ENCODE measurements at regions not wholly inside any gene's neighbourhood (a gene's known extent, or its start where the extent isn't known, plus 50 kb on each side); places are given as distances from the start of the nearest gene placed in this dataset.

DNA sequence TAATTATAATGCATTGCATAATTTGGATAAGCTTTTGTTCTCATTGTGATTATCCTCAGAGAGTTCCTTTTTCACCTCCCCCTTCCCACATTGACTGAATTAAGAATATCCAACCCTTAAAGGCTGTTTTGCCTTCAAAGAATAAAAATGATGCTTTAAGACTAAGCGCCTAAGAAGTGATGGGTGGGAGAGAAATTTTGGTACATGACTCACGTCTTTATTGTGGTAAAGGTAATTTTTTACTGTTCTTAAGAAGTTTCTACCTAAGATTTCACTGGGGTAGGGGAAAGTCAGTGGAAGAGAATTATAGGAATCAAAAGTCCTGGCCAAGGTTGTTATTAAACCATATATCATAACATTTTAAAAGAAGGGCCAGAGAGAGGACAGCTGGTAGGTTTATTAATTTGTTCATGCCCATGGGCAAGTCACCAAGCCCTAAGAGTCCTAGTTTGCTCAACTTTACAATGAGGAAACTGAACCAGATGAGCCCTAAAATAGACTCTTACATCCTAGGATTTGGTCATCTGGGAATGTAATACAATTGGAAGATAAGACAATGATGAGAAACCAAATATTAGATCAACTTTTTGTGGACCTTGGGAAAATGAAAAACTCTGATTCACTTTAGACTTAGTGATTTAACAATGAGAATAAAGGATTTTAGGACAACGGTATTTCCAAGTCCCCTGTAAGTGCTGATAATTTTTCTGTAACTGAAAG lies 101.1 kb upstream of the RASGRP1 start:
- no peak overlapping the region for H3K4me3 ChIP-seq (ENCODE audit: low read length)
- ATAC-seq: no peak
- no peaks in the 10 kb centered on the region for H3K9me3 ChIP-seq (ENCODE audit: control insufficient read depth, low read length)
- no peak overlapping the region for H3K27ac ChIP-seq (ENCODE audit: low read length)
- intact Hi-C loops (cut with DNase I): no loop called here
- no peaks in the 10 kb centered on the region for H3K4me1 ChIP-seq (ENCODE audit: control insufficient read depth, insufficient read depth, low read length)
- DNase-seq: no peak
- 85% methylated on average over 3 of the region's 3 CpGs for WGBS
- H3K27me3 ChIP-seq (ENCODE audit: control insufficient read depth, insufficient read depth): no peaks in the 10 kb centered on the region

DNA sequence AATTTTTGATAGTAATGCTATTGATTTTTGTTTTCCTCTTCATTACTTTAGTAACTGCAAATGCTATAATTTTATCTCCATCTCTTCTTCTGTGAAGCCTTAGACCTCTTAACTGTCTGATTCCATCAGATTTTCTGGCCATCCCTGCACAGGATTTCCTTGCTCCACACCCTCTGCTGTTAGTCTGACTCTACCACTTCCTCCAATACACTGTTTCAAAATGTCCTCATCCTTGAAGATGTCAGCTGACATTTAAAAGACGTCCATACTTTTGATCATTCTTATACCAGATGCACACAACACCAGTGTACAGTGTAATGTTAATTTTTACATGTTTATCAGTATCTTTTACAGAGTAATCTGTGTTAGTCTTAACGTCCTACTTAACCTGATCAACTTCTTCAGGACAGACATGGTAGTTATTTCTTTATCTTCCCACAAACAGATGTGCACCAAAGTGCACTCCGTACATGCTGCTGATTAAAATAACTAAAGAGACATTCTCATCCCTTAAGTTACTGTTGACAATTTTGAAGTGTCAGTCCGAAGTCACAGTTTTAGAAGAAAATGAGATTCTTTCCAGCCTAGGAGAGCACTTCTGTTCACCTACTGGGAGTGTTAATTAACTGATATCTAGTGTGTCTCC lies 102.4 kb upstream of the RASGRP1 start:
- Histone ChIP-seq H3K4me1 (ENCODE audit: control insufficient read depth, insufficient read depth, low read length) (no peaks in the 10 kb centered on the region), H3K4me3 (ENCODE audit: low read length) (no peak overlapping the region), H3K27me3 (ENCODE audit: control insufficient read depth, insufficient read depth) (no peaks in the 10 kb centered on the region), H3K27ac (ENCODE audit: low read length) (no peak overlapping the region), H3K9me3 (ENCODE audit: control insufficient read depth, low read length) (no peaks in the 10 kb centered on the region)
- 21% methylated on average over 4 of the region's 4 CpGs for WGBS
- DNase-seq: no peak
- intact Hi-C loops (cut with DNase I): no loop called here
- ATAC-seq: no peak

GRCh38 chr15:38667890-38668850 lies 103.6 kb upstream of the RASGRP1 start:
- Histone ChIP-seq H3K27ac (ENCODE audit: low read length) (no peak overlapping the region), H3K9me3 (ENCODE audit: control insufficient read depth, low read length) (no peaks in the 10 kb centered on the region), H3K4me1 (ENCODE audit: control insufficient read depth, insufficient read depth, low read length) (no peaks in the 10 kb centered on the region), H3K27me3 (ENCODE audit: control insufficient read depth, insufficient read depth) (no peaks in the 10 kb centered on the region), H3K4me3 (ENCODE audit: low read length) (no peak overlapping the region)
- intact Hi-C loops (cut with DNase I): no loop called here
- WGBS: 81% methylated on average over 5 of the region's 5 CpGs
- ATAC-seq (no peak), DNase-seq (no peak)

DNA sequence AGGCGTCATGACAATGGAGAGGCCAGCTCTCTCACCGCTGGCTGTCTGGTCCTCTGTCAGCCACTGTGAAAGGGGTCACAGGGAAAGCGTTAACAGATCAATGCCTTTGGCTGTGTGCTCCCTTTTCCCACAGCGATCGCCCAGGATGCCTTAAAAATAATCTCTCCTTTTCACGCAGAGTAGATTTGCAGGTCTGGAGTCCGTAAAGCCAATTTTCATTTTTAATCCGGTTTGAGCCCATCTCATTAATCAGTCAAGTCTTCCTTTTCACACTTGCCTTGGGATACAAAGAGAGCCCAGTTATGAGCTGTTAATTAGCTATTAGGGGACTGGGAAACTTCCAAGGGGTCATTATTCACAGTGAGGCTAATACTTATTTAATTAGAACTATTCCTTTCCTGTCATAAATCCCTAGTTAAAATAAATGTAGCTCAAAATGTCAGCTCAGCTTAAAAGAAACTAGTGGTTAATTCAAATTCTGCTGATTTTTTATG lies 104.3 kb upstream of the RASGRP1 start:
- DNase-seq (no peak), ATAC-seq (no peak)
- Histone ChIP-seq H3K4me1 (ENCODE audit: control insufficient read depth, insufficient read depth, low read length) (no peaks in the 10 kb centered on the region), H3K9me3 (ENCODE audit: control insufficient read depth, low read length) (no peaks in the 10 kb centered on the region), H3K27me3 (ENCODE audit: control insufficient read depth, insufficient read depth) (no peaks in the 10 kb centered on the region), H3K4me3 (ENCODE audit: low read length) (no peak overlapping the region), H3K27ac (ENCODE audit: low read length) (no peak overlapping the region)
- WGBS: 57% methylated on average over 8 of the region's 8 CpGs
- intact Hi-C loops (cut with DNase I): no loop called here

- Histone ChIP-seq H3K27ac (ENCODE audit: low read length) (no peak overlapping the region), H3K4me3 (ENCODE audit: low read length) (no peak overlapping the region), H3K9me3 (ENCODE audit: control insufficient read depth, low read length) (no peaks in the 10 kb centered on the region), H3K4me1 (ENCODE audit: control insufficient read depth, insufficient read depth, low read length) (no peaks in the 10 kb centered on the region), H3K27me3 (ENCODE audit: control insufficient read depth, insufficient read depth) (no peaks in the 10 kb centered on the region)
- ATAC-seq (no peak), DNase-seq (no peak)
- 78% methylated on average over 3 of the region's 3 CpGs for WGBS
- intact Hi-C loops (cut with DNase I): no loop called here
These were observed 105.8 kb upstream of the RASGRP1 start for GRCh38 chr15:38670128-38671005.

DNA sequence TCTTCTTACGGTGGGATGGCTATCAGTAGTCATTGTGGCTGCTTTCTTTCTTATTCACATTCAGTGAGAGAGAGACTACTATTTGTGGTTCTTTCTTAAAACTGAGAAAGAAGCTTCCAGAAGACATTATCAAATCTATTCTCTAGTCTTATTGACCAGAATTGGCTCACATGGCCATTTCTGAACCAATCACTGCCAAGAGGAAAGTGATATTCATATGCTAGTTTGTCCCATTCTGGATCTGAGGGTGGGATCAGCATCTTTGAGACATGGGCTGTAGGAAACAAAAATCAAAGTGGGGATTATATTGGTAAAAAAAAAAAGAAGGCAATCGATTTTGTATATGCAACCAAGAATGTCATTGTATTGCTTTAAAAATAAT lies 106.4 kb upstream of the RASGRP1 start:
- no peaks in the 10 kb centered on the region for H3K9me3 ChIP-seq (ENCODE audit: control insufficient read depth, low read length)
- H3K27ac ChIP-seq (ENCODE audit: low read length): no peak overlapping the region
- H3K27me3 ChIP-seq (ENCODE audit: control insufficient read depth, insufficient read depth): no peaks in the 10 kb centered on the region
- DNase-seq (no peak), ATAC-seq (no peak)
- intact Hi-C loops (cut with DNase I): no loop called here
- H3K4me1 ChIP-seq (ENCODE audit: control insufficient read depth, insufficient read depth, low read length): no peaks in the 10 kb centered on the region
- H3K4me3 ChIP-seq (ENCODE audit: low read length): no peak overlapping the region
- 84% methylated on average over 2 of the region's 2 CpGs for WGBS

GRCh38 chr15:38671675-38672254 lies 107.2 kb upstream of the RASGRP1 start:
- ATAC-seq (no peak), DNase-seq (no peak)
- WGBS: 79% methylated on average over 6 of the region's 6 CpGs
- Histone ChIP-seq H3K9me3 (ENCODE audit: control insufficient read depth, low read length) (no peaks in the 10 kb centered on the region), H3K27me3 (ENCODE audit: control insufficient read depth, insufficient read depth) (no peaks in the 10 kb centered on the region), H3K4me1 (ENCODE audit: control insufficient read depth, insufficient read depth, low read length) (no peaks in the 10 kb centered on the region), H3K27ac (ENCODE audit: low read length) (no peak overlapping the region), H3K4me3 (ENCODE audit: low read length) (no peak overlapping the region)
- intact Hi-C loops (cut with DNase I): no loop called here

GRCh38 chr15:38672273-38672672 lies 107.7 kb upstream of the RASGRP1 start:
- no peak overlapping the region for H3K27ac ChIP-seq (ENCODE audit: low read length)

GRCh38 chr15:38672814-38673670 lies 108.4 kb upstream of the RASGRP1 start:
- Histone ChIP-seq H3K4me3 (ENCODE audit: low read length) (no peak overlapping the region), H3K27ac (ENCODE audit: low read length) (no peak overlapping the region), H3K27me3 (ENCODE audit: control insufficient read depth, insufficient read depth) (no peaks in the 10 kb centered on the region), H3K4me1 (ENCODE audit: control insufficient read depth, insufficient read depth, low read length) (no peaks in the 10 kb centered on the region), H3K9me3 (ENCODE audit: control insufficient read depth, low read length) (no peaks in the 10 kb centered on the region)
- DNase-seq (no peak), ATAC-seq (no peak)
- 79% methylated on average over 14 of the region's 14 CpGs for WGBS
- intact Hi-C loops (cut with DNase I): no loop called here

More at GRCh38 chr15:38672273-38672672, 107.7 kb upstream of the RASGRP1 start:
- DNase-seq: no peak
- ATAC-seq: no peak
- Histone ChIP-seq H3K4me1 (ENCODE audit: control insufficient read depth, insufficient read depth, low read length) (no peaks in the 10 kb centered on the region), H3K27me3 (ENCODE audit: control insufficient read depth, insufficient read depth) (no peaks in the 10 kb centered on the region), H3K4me3 (ENCODE audit: low read length) (no peak overlapping the region), H3K9me3 (ENCODE audit: control insufficient read depth, low read length) (no peaks in the 10 kb centered on the region)
- intact Hi-C loops (cut with DNase I): no loop called here
- WGBS: 73% methylated on average over 1 of the region's 1 CpG
